ENCODE measurements at regions not wholly inside any gene's neighbourhood (a gene's known extent, or its start where the extent isn't known, plus 50 kb on each side); places are given as distances from the start of the nearest gene placed in this dataset.
A peak's percentile ranks its signal among the peaks of the same experiment; 100 is the strongest.

DNA sequence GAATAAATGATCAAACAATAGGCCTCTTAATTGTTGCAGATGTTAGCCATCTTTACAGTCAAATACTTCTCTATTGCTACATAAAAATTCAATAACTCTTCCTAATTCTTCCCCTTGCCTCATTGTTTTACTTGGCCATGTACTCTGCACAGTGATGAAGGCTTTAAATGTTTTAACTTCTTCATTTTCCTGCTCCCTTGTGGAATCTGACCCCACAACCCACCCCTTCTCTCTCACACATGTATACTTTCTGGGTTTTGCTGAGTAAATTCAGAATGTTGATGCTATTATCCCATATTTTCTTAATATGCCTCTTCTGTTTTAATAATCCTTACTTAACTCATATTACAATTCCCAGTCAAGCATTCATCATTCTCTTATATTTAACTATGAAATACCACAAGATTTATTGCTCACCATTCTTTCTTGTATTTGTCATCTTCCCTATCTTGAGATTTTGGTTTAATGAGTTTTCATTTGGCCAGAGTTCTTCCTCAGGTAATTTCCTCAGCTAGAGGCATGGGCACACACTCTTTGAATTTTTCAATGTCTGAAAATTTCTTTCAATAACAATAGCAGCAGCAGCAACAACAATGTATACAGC is 327.8 kb upstream of the USP24 start:
- no peak overlapping the region for H3K4me3 ChIP-seq (ENCODE audit: low read depth, low read length)
- in situ Hi-C loops (cut with HindIII; ENCODE audit: low sequenced_read_pairs) = no loop called here
- TF ChIP-seq, protein P1, sequence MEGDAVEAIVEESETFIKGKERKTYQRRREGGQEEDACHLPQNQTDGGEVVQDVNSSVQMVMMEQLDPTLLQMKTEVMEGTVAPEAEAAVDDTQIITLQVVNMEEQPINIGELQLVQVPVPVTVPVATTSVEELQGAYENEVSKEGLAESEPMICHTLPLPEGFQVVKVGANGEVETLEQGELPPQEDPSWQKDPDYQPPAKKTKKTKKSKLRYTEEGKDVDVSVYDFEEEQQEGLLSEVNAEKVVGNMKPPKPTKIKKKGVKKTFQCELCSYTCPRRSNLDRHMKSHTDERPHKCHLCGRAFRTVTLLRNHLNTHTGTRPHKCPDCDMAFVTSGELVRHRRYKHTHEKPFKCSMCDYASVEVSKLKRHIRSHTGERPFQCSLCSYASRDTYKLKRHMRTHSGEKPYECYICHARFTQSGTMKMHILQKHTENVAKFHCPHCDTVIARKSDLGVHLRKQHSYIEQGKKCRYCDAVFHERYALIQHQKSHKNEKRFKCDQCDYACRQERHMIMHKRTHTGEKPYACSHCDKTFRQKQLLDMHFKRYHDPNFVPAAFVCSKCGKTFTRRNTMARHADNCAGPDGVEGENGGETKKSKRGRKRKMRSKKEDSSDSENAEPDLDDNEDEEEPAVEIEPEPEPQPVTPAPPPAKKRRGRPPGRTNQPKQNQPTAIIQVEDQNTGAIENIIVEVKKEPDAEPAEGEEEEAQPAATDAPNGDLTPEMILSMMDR (IDR thresholded peaks at IDR 0.05; ENCODE audit: low read depth, low read length, missing control alignments) = no peak
- peak; percentile 29 for DNase-seq (ENCODE audit: low read depth)

DNA sequence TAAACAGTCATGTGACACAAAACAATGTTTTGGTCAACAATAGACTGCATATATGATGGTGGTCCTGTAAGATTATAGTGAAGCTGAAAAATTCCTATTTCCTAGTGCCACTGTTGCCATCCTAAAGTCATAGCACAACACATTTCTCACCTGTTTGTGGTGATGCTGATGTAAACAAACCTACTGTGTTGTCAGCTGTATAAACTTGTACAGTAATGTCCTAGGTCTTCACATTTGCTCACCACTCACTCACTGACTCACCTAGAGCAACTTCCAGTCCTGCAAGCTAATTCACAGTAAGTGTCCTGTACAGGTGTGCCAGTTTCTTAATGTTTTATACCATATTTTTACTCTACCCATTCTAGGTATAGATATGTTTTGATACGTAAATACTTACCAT is 326.1 kb upstream of the USP24 start:
- H3K4me3 ChIP-seq (ENCODE audit: low read depth, low read length) = no peak overlapping the region
- in situ Hi-C loops (cut with HindIII; ENCODE audit: low sequenced_read_pairs) = no loop called here
- TF ChIP-seq, protein P1 (IDR thresholded peaks at IDR 0.05; ENCODE audit: low read depth, low read length, missing control alignments) = no peak
- DNase-seq (ENCODE audit: low read depth) = no peak

DNA sequence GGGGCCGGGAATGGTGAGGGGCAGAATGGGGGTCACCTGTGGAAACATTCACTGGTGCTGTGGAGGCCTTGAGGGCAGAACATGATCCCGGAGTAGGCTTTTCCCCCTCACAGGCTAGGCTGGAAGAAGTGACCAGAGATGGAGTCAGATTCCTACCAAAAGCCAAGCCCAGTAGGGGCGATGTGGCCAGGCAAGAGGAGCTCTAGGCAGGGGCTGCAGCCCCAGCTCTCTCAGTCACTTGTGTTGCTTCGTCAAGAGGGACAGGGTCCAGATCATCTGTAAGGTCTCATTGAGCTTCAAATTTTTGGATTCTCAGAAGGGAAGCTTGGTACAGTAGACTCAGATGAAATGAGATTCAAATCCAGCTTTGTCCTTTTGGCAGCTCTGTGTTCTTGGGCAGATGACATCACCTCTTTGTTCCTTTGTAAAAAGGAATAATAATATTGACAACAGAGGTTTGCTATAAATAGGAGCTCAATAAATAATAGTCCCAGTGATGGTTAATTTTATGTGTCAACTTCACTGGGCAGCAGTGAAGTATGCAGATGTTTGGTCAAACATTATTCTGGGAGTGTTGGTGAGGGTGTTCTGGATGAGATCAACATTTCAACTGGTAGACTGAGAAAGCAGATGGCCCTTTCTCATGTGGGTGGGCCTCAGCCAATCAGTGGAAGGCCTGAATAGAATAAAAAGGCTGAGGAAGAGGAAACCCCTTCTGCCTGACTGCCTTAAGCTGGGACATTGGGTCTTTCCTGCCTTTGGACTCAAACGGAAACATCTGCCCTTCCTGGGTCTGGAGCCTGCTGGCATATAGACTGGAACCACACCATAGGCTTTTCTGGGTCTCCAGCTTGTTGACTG is 324.7 kb upstream of the USP24 start:
- no peak overlapping the region for H3K4me3 ChIP-seq (ENCODE audit: low read depth, low read length)
- in situ Hi-C loops (cut with HindIII; ENCODE audit: low sequenced_read_pairs) = no loop called here
- DNase-seq (ENCODE audit: low read depth) = no peak
- TF ChIP-seq, protein P1 (IDR thresholded peaks at IDR 0.05; ENCODE audit: low read depth, low read length, missing control alignments) = no peak

DNA sequence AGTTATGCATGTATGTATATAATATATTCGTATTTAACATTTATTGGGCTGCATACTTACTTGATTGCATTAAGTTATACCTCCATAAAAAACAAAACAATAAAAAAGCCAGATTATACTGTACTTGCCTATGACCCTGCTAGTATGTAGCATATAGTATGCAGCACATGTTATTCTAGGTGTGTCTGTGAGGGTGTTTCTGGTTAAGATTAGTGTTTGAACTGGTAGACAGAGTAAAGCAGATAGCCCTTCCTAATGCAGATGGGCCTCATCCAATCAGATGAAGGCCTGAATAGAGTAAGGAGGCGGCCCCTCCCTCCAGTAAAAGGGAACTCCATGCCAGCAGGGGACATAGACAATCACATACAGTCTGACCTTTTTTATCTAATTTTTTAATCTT is 323.3 kb upstream of the USP24 start:
- no peak overlapping the region for H3K4me3 ChIP-seq (ENCODE audit: low read depth, low read length)
- no peak for DNase-seq (ENCODE audit: low read depth)
- in situ Hi-C loops (cut with HindIII; ENCODE audit: low sequenced_read_pairs) = no loop called here
- TF ChIP-seq, protein P1 (IDR thresholded peaks at IDR 0.05; ENCODE audit: low read depth, low read length, missing control alignments) = no peak

DNA sequence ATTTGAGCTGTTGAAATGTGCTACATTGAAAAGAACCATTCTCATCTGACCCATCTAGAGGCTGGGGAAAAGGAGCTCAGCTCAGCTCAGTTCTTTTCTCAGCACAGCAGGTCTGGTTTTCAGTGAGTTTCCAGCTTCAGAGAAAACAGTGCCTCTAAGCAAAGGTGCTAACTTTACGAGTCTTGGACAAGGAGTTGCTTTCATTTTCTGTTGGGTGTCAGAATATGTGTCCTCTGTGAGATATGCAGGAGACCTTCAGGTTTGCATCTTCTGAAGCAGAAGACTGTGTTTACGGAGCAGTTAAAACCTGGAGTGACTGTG is 321.3 kb upstream of the USP24 start:
- TF ChIP-seq, protein P1 (IDR thresholded peaks at IDR 0.05; ENCODE audit: low read depth, low read length, missing control alignments) = no peak
- no peak overlapping the region for H3K4me3 ChIP-seq (ENCODE audit: low read depth, low read length)
- DNase-seq (ENCODE audit: low read depth) = no peak
- in situ Hi-C loops (cut with HindIII; ENCODE audit: low sequenced_read_pairs) = no loop called here

DNA sequence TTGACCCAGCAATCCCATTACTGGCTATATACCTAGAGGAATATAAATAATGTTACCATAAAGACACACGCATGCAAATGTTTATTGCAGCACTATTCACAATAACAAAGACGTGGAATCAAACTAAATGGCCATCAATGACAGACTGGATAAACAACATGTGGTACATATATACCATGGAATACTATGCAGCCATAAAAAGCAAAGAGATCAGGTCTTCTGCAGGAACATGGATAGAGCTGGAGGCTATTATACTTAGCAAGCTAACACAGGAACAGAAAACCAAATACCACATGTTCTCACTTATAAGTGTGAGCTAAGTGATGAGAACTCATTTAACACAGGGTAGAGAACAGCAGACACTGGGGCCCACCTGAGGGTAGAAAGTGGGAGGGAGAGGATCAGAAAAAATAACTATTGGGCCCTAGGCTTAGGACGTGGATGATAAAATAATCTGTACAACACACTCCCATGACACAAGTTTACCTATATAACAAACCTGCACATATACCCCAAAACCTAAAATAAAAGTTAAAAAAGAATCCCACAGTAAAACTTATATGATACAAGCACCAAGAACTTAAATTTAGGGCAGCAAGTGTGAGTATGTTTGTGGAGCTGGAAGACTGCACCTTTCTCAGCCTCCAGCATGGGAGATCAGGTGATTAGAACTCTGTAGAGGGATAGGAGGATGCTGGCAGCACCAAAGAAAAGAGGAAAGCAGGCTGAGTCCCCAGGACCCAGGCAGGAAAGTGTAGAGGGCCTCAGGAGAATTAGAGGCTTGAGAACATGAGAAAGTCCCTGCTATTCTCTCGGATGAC is 320.8 kb upstream of the USP24 start:
- H3K4me3 ChIP-seq (ENCODE audit: low read depth, low read length) = no peak overlapping the region
- DNase-seq (ENCODE audit: low read depth) = no peak
- in situ Hi-C loops (cut with HindIII; ENCODE audit: low sequenced_read_pairs) = no loop called here
- TF ChIP-seq, protein P1 (IDR thresholded peaks at IDR 0.05; ENCODE audit: low read depth, low read length, missing control alignments) = no peak

Data from astrocyte of the cerebellum (primary cell).